Transverse colon (tissue), 4 donors: ENCODE measurements at regions not wholly inside any gene's neighbourhood (a gene's known extent, or its start where the extent isn't known, plus 50 kb on each side); places are given as distances from the start of the nearest gene placed in this dataset.

Source experiments
- DNase-seq: peaks from one replicate; pipeline ENCODE4 v3.0.0-alpha.2; 2019
- H3K27ac ChIP-seq, 4 donors: fragments of 200-600 bp; sonication (generic); 2 replicates each; pipeline ENCODE4 v1.5.1; 2016 to 2018; ENCODE audit warnings: inconsistent platforms in 4 of 4
- H3K27me3 ChIP-seq: fragments of 200-600 bp; sonication (generic); 2 replicates; pipeline ENCODE4 v1.5.1; 2017; ENCODE audit warnings: inconsistent platforms
- H3K36me3 ChIP-seq, 4 donors: fragments of 200-600 bp; sonication (generic); 2 replicates each; pipeline ENCODE4 v1.5.1; 2017 to 2019; ENCODE audit warnings: inconsistent platforms in 4 of 4
- H3K4me1 ChIP-seq, 4 donors: fragments of 200-600 bp; sonication (generic); 2 replicates each; pipeline ENCODE4 v1.5.1; 2017 to 2020; ENCODE audit warnings: inconsistent platforms in 4 of 4
- H3K4me3 ChIP-seq, 4 donors: fragments of 200-600 bp; sonication (generic); 1 replicate in 1 of 4; 2 replicates in 3 of 4; pipeline versions ENCODE4 v1.5.1 to v1.6.1; 2017 to 2019; ENCODE audit warnings: inconsistent platforms in 4 of 4
- H3K9me3 ChIP-seq, 2 donors: fragments of 200-600 bp; sonication (generic); 2 replicates each; pipeline ENCODE4 v1.5.1; 2017 to 2019; ENCODE audit warnings: inconsistent platforms in 2 of 2
- CTCF ChIP-seq, 5 experiments: fragments of 200-600 bp in 3 of 5; fragments of 450-650 bp in 2 of 5; sonication (generic) in 3 of 5; IDR thresholded peaks; 1 replicate in 2 of 5; 2 replicates in 3 of 5; pipeline ENCODE4 v1.5.1; 2016 to 2017; ENCODE audit warnings: antibody characterized with exemption in 5 of 5, inconsistent platforms in 3 of 5, mild to moderate bottlenecking in 2 of 5, moderate library complexity in 1 of 5
- EP300 ChIP-seq: sonication (generic); formaldehyde crosslinking; IDR thresholded peaks from one replicate; pipeline ENCODE4 v1.6.1; 2017; ENCODE audit warnings: antibody characterized with exemption, low read depth
- POLR2A ChIP-seq: fragments of 450-650 bp; IDR thresholded peaks from one replicate; pipeline ENCODE4 v1.6.1; 2016; ENCODE audit warnings: antibody characterized with exemption, mild to moderate bottlenecking, moderate library complexity
- POLR2AphosphoS5 ChIP-seq, 3 donors: sonication (generic); formaldehyde crosslinking; IDR thresholded peaks; one replicate each; pipeline ENCODE4 v1.6.1; 2016; ENCODE audit warnings: antibody characterized with exemption in 3 of 3
- WGBS, 2 donors: methylation state at CpG; one replicate each; pipeline ENCODE4 v1.1.5; 2018; ENCODE audit warnings: low coverage in 1 of 2; 5-methylcytosine and 5-hydroxymethylcytosine counted together
- in situ Hi-C, 4 donors: fragments of 200-750 bp; cut with MboI; loops; one replicate each; pipeline versions ENCODE4 v1.15.0 to v1.15.1; 2017; ENCODE audit warnings: low sequenced_read_pairs in 3 of 4, low pct_ligation_motif_present in 1 of 4, low pct_unique_long_range_greater_than_20kb in 1 of 4
- intact Hi-C: fragments of 100-400 bp; cut with DNase I; formaldehyde crosslinking; loops from one replicate; pipeline ENCODE4 v1.15.1; 2023; ENCODE audit warnings: low total_unique reads

- in situ Hi-C loops (no loop called here), intact Hi-C loops (no loop called here)
Measured at GRCh38 chr5:97929383-97929782, 746.3 kb upstream of the RIOK2 start.

GRCh38 chr5:97931829-97932228, 748.8 kb upstream of the RIOK2 start:
- Histone ChIP-seq H3K36me3 (no peaks in the 10 kb centered on the region), H3K4me3 (no peak overlapping the region), H3K27me3 (no peaks in the 10 kb centered on the region), H3K4me1 (no peaks in the 10 kb centered on the region), H3K27ac (no peak overlapping the region), H3K9me3 (no peaks in the 10 kb centered on the region)
- no peak for TF ChIP-seq POLR2AphosphoS5 (IDR thresholded peaks at IDR 0.05)
- no peak for TF ChIP-seq POLR2A
- TF ChIP-seq CTCF (IDR thresholded peaks at IDR 0.05): no peak
- TF ChIP-seq EP300: no peak
- DNase-seq: no peak
- in situ Hi-C loops (no loop called here), intact Hi-C loops (no loop called here)

More at GRCh38 chr5:97929383-97929782, 746.3 kb upstream of the RIOK2 start:
- H3K27ac ChIP-seq: no peak overlapping the region
- 89 to 95% methylated on average over 1 of the region's 1 CpG for WGBS, 2 donors
- TF ChIP-seq POLR2A (no peak), CTCF (IDR thresholded peaks at IDR 0.05) (no peak), EP300 (no peak), POLR2AphosphoS5 (IDR thresholded peaks at IDR 0.05) (no peak)
- no peak for DNase-seq
- no peaks in the 10 kb centered on the region for H3K27me3 ChIP-seq
- no peaks in the 10 kb centered on the region for H3K4me1 ChIP-seq
- H3K9me3 ChIP-seq: no peaks in the 10 kb centered on the region
- H3K4me3 ChIP-seq: no peak overlapping the region
- H3K36me3 ChIP-seq: no peaks in the 10 kb centered on the region

- no peak for DNase-seq
- Histone ChIP-seq H3K4me3 (no peak overlapping the region), H3K9me3 (no peaks in the 10 kb centered on the region), H3K27ac (no peak overlapping the region), H3K36me3 (no peaks in the 10 kb centered on the region), H3K4me1 (no peaks in the 10 kb centered on the region), H3K27me3 (no peaks in the 10 kb centered on the region)
- TF ChIP-seq POLR2AphosphoS5 (IDR thresholded peaks at IDR 0.05) (no peak), CTCF (IDR thresholded peaks at IDR 0.05) (no peak), POLR2A (no peak), EP300 (no peak)
- intact Hi-C loops: no loop called here
- in situ Hi-C loops: no loop called here
- WGBS, 2 donors: 39 to 40% methylated on average over 1 of the region's 1 CpG
Measured at GRCh38 chr5:97936231-97936630, 753.2 kb upstream of the RIOK2 start.

- no peak for DNase-seq
- no peak overlapping the region for H3K4me3 ChIP-seq
- intact Hi-C loops: no loop called here
Measured at GRCh38 chr5:97937846-97938245, 754.8 kb upstream of the RIOK2 start.

More at GRCh38 chr5:97937846-97938245, 754.8 kb upstream of the RIOK2 start:
- Histone ChIP-seq H3K27me3 (no peaks in the 10 kb centered on the region), H3K4me1 (no peaks in the 10 kb centered on the region), H3K27ac (no peak overlapping the region), H3K36me3 (no peaks in the 10 kb centered on the region), H3K9me3 (no peaks in the 10 kb centered on the region)
- 62% methylated on average over 2 of the region's 2 CpGs; no CpG with 5 or more reads in 1 of the 2 donors for WGBS, 2 donors
- in situ Hi-C loops: no loop called here
- TF ChIP-seq POLR2A (no peak), EP300 (no peak), CTCF (IDR thresholded peaks at IDR 0.05) (no peak)
